NB4 (cell line): ENCODE measurements at regions not wholly inside any gene's neighbourhood (a gene's known extent, or its start where the extent isn't known, plus 50 kb on each side); places are given as distances from the start of the nearest gene placed in this dataset.
"Not testable (repeated sequence)": the region's sequence is repeated elsewhere in the genome, so short reads cannot be mapped to it uniquely, and the experiment has no call there.

ENCODE experiments used
- DNase-seq: peaks from one replicate; pipeline ENCODE4 v3.0.0; 2010; ENCODE audit warnings: low read depth
- H3K4me3 ChIP-seq: one replicate; pipeline ENCODE4 v1.5.1; 2011; ENCODE audit warnings: mild to moderate bottlenecking, low read depth, low read length, moderate library complexity
- MYC ChIP-seq: IDR thresholded peaks from 2 replicates; pipeline ENCODE4 v1.6.1; 2011; ENCODE audit warnings: low read depth, low read length
- POLR2A ChIP-seq: IDR thresholded peaks from 2 replicates; pipeline ENCODE4 v1.6.1; 2011; ENCODE audit warnings: mild to moderate bottlenecking; ENCODE audit not compliant: insufficient read length; ENCODE audit errors: extremely low read depth
- TF ChIP-seq, protein P1 (sequence below): IDR thresholded peaks from one replicate; pipeline ENCODE4 v1.5.1; 2012; ENCODE audit warnings: low read depth, low read length
- TF ChIP-seq, protein P2 (sequence below): IDR thresholded peaks from 2 replicates; pipeline ENCODE4 v1.6.1; 2011; ENCODE audit warnings: low read depth, low read length

DNA sequence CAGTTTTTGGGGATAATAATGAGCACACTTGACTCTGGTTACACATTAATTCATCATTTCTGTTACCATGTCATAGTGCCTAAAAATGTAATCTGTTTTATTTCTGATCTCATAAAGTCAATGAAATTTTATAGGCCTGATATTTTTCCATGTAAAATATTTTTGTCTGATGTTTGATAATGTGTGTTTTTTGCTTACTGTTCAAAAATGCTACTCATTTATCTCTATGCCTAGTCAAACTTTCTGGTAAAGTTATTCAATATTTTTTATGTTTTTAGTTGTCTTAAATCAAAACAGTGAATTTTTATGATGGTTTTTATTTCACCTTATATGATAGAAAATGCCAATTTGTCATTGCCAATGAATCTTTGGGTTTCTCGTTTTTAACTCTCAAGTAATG, 147.0 kb downstream of the AHSP start:
- no peak for DNase-seq
- TF ChIP-seq MYC (no peak), POLR2A (no peak)
- TF ChIP-seq, protein P1, sequence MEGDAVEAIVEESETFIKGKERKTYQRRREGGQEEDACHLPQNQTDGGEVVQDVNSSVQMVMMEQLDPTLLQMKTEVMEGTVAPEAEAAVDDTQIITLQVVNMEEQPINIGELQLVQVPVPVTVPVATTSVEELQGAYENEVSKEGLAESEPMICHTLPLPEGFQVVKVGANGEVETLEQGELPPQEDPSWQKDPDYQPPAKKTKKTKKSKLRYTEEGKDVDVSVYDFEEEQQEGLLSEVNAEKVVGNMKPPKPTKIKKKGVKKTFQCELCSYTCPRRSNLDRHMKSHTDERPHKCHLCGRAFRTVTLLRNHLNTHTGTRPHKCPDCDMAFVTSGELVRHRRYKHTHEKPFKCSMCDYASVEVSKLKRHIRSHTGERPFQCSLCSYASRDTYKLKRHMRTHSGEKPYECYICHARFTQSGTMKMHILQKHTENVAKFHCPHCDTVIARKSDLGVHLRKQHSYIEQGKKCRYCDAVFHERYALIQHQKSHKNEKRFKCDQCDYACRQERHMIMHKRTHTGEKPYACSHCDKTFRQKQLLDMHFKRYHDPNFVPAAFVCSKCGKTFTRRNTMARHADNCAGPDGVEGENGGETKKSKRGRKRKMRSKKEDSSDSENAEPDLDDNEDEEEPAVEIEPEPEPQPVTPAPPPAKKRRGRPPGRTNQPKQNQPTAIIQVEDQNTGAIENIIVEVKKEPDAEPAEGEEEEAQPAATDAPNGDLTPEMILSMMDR: no peak
- TF ChIP-seq, protein P2, sequence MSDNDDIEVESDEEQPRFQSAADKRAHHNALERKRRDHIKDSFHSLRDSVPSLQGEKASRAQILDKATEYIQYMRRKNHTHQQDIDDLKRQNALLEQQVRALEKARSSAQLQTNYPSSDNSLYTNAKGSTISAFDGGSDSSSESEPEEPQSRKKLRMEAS: no peak
- H3K4me3 ChIP-seq: no peak overlapping the region

DNA sequence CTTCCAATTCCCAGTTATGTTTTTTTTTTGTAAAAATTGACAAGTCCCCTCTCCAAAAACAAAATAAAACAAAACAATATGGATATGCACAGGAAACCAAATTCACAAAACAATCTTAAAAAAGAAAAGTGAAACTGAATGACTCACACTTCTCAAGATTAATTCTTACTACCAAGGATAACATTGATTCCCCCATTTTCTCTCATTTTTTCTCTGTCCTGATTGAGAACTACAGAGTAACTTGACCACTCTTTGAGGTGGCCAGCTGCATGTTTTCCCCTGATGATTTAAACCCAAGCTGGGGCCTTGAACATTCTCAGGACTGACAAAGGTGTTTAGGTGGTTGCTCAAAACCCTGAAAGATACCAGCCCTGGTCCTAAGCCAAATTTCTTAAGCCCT, 149.0 kb downstream of the AHSP start:
- no peak overlapping the region for H3K4me3 ChIP-seq
- TF ChIP-seq, protein P1: no peak
- DNase-seq: no peak

DNA sequence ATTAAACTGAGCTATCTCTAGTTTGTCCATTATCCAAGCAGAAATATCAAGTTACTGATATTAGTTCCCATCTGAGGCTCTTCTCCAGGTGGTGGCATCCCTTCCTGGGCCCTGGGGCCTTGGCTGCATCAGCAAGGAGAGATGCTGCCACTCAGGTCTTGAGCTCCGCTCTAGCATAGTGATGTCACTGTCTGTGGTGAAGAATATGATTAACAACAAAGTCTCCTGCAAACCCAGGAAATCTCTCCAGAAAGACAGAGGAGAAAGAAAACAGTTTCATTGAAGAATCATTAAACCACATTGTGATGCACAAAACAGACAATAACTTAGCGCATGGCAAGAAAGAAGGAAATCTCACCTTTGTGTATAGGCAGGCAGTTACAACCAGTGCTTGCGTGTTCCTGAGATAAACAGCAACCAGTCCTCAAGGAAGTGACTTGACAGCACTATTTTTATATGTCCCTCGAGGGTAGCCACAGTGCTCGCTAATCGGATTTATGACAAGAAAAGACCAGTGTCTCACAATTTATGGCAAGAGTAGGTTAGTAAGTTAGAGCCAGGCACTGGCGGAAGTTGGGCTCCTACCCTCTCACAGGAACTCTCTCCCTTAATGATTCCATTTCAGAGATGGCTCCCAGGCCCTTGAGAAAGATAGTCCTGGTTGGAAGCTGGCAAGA, 151.1 kb downstream of the AHSP start:
- TF ChIP-seq, protein P2: no peak
- TF ChIP-seq POLR2A: no peak
- TF ChIP-seq, protein P1: no peak
- peak; percentile 65 for DNase-seq
- H3K4me3 ChIP-seq: no peak overlapping the region

DNA sequence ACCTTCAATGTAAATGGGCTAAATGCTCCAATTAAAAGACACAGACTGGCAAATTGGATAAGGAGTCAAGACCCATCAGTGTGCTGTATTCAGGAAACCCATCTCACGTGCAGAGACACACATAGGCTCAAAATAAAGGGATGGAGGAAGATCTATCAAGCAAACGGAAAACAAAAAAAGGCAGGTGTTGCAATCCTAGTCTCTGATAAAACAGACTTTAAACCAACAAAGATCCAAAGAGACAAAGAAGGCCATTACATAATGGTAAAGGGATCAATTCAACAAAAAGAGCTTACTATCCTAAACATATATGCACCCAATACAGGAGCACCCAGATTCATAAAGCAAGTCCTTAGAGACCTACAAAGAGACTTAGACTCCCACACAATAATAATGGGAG, 161.6 kb downstream of the AHSP start:
- DNase-seq, H3K4me3 ChIP-seq: not testable (repeated sequence)

DNA sequence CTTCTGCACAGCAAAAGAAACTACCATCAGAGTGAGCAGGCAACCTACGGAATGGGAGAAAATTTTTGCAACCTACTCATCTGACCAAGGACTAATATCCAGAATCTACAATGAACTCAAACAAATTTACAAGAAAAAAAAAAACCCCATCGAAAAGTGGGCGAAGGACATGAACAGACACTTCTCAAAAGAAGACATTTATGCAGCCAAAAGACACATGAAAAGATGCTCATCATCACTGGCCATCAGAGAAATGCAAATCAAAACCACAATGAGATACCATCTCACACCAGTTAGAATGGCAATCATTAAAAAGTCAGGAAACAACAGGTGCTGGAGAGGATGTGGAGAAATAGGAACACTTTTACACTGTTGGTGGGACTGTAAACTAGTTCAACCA, 164.6 kb downstream of the AHSP start:
- DNase-seq, H3K4me3 ChIP-seq: not testable (repeated sequence)

DNA sequence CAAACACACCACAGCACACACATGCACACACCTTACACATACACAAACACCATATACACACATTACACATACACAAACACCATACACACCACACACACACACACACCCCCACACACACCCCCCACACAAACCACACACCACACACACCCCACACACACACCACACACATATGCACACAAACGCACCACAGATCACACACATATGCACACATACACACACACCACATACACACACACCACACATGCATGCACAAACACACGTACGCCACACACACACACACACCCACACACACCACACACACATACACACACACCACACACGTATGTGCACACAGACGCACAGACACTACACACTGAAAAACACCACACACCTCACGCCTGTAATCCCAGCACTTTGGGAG, 166.0 kb downstream of the AHSP start:
- no peak for DNase-seq
- no peak overlapping the region for H3K4me3 ChIP-seq
- TF ChIP-seq POLR2A: no peak
- TF ChIP-seq MYC: no peak
- TF ChIP-seq, protein P2: no peak
- TF ChIP-seq, protein P1: no peak

DNA sequence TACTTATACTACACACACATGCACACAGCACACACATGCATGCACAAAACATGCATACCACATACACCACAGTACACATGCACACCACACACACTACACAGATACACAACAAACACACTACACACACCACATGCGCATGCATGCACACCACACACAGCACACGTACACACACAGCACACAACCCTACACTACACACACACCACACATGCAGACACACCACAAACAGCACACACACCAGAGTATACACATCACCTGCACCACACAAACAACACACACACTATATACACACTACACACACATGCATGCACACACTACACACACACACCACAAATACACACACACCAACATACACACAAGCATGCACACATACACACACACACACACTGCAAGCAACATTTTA, 166.8 kb downstream of the AHSP start:
- TF ChIP-seq POLR2A (no peak), MYC (no peak)
- TF ChIP-seq, protein P1: no peak
- TF ChIP-seq, protein P2: no peak
- H3K4me3 ChIP-seq: no peak overlapping the region
- DNase-seq: no peak
